ENCODE measurements at regions not wholly inside any gene's neighbourhood (a gene's known extent, or its start where the extent isn't known, plus 50 kb on each side); places are given as distances from the start of the nearest gene placed in this dataset.

DNA sequence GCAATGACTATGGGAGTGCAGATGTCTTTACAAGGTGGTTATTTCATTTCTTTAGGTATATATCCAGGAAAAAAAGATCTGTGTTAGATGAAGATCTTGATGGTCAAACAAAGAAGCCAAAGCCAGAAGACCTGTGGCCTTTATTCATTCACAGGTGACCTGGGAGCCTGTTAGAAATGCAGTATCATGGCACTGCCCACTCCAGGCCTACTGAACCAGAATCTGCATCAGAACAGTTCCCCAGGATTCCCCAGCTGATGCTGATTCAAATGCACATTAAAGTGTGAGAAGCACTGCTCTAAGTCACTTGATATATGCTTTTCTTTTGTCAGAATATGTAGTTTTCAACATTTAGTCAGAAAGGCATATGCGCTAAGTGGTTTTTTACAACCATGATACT lies 251.1 kb downstream of the IPMK start:
- H3K79me2 ChIP-seq (ENCODE audit: control insufficient read depth, insufficient read depth, low read length): no peaks in the 10 kb centered on the region
- no TSS peak for BruUV-seq (replicated peaks)
- H3K4me3 ChIP-seq: no peak overlapping the region
- RAD21 ChIA-PET (ENCODE audit: unreplicated experiment): no interaction called here
- 93% methylated on average over 1 of the region's 1 CpG for WGBS (ENCODE audit: insufficient coverage, insufficient replicate concordance, low lambda C conversion rate, missing lambda C conversion rate)
- H3K4me2 ChIP-seq (ENCODE audit: control insufficient read depth, insufficient read depth): no peak overlapping the region
- no peak for ATAC-seq
- TF ChIP-seq YBX1 (IDR thresholded peaks at IDR 0.05): no peak
- TF ChIP-seq, protein P1, sequence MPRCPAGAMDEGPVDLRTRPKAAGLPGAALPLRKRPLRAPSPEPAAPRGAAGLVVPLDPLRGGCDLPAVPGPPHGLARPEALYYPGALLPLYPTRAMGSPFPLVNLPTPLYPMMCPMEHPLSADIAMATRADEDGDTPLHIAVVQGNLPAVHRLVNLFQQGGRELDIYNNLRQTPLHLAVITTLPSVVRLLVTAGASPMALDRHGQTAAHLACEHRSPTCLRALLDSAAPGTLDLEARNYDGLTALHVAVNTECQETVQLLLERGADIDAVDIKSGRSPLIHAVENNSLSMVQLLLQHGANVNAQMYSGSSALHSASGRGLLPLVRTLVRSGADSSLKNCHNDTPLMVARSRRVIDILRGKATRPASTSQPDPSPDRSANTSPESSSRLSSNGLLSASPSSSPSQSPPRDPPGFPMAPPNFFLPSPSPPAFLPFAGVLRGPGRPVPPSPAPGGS (IDR thresholded peaks at IDR 0.05; ENCODE audit: borderline replicate concordance, insufficient read depth, low read depth, low read length, poor library complexity, severe bottlenecking): no peak
- TF ChIP-seq RELA (IDR thresholded peaks at IDR 0.05; ENCODE audit: borderline replicate concordance, partially characterized antibody): no peak
- no peak for TF ChIP-seq NFYA (IDR thresholded peaks at IDR 0.05; ENCODE audit: borderline replicate concordance, low read depth, low read length)
- TF ChIP-seq POLR2AphosphoS5 (IDR thresholded peaks at IDR 0.05; ENCODE audit: low read length): no peak
- H3K4me1 ChIP-seq (ENCODE audit: control insufficient read depth, insufficient read depth, low read length): no peaks in the 10 kb centered on the region
- H3K27me3 ChIP-seq (replicated peaks in 1 of 2; ENCODE audit: control insufficient read depth in 2 of 2, insufficient read depth in 2 of 2, low read length in 1 of 2): no peaks in the 10 kb centered on the region
- in situ Hi-C loops (cut with MboI) (no loop called here), intact Hi-C loops (cut with micrococcal nuclease; ENCODE audit: unreplicated experiment) (no loop called here)
- no peak overlapping the region for H3K9ac ChIP-seq (ENCODE audit: control insufficient read depth, insufficient read depth, low read length)
- CTCF ChIA-PET: no interaction called here
- no peaks in the 10 kb centered on the region for H3K36me3 ChIP-seq (ENCODE audit: control insufficient read depth in 2 of 2, insufficient read depth in 2 of 2, low read length in 1 of 2)
- H4K20me1 ChIP-seq (ENCODE audit: control insufficient read depth, insufficient read depth): no peaks in the 10 kb centered on the region
- FAIRE-seq: no peak
- DNase-seq (ENCODE audit: low read depth, low spot score): no peak
- SMC1A ChIA-PET (ENCODE audit: uncharacterized antibody, unreplicated experiment): no interaction called here
- H3K9me3 ChIP-seq (replicated peaks; ENCODE audit: control insufficient read depth, insufficient read depth, low read length): no peaks in the 10 kb centered on the region; the same call in 2 of the 3 replicates
- H3K27ac ChIP-seq (ENCODE audit: control insufficient read depth, insufficient read depth): no peak overlapping the region
- H2AFZ ChIP-seq (ENCODE audit: control insufficient read depth, low read depth, low read length): no peak overlapping the region
- POLR2A ChIA-PET: no interaction called here

DNA sequence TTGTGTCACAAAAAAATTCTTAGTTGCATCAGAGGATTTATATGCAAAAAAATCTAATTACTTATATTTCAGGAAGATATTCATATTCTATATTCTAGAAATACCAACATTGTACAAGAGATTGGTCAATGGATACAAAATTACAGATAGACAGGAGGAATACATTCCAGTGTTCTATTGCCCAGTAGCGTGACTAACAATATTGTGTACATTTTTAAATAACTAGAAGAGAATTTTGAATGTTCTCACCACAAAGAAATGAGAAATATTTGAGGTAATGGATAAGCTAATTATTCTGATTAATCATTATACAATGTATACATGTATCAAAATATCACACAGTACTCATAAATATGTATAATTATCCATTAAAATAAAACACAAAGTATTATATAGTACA lies 253.3 kb downstream of the IPMK start:
- Histone ChIP-seq H3K9ac (ENCODE audit: control insufficient read depth, insufficient read depth, low read length) (no peak overlapping the region), H3K36me3 (ENCODE audit: control insufficient read depth in 2 of 2, insufficient read depth in 2 of 2, low read length in 1 of 2) (no peaks in the 10 kb centered on the region), H3K27ac (ENCODE audit: control insufficient read depth, insufficient read depth) (no peak overlapping the region), H3K79me2 (ENCODE audit: control insufficient read depth, insufficient read depth, low read length) (no peaks in the 10 kb centered on the region), H4K20me1 (ENCODE audit: control insufficient read depth, insufficient read depth) (no peaks in the 10 kb centered on the region), H3K4me1 (ENCODE audit: control insufficient read depth, insufficient read depth, low read length) (no peaks in the 10 kb centered on the region), H3K4me2 (ENCODE audit: control insufficient read depth, insufficient read depth) (no peak overlapping the region), H3K9me3 (replicated peaks; ENCODE audit: control insufficient read depth, insufficient read depth, low read length) (no peaks in the 10 kb centered on the region), H2AFZ (ENCODE audit: control insufficient read depth, low read depth, low read length) (no peak overlapping the region), H3K27me3 (replicated peaks in 1 of 2; ENCODE audit: control insufficient read depth in 2 of 2, insufficient read depth in 2 of 2, low read length in 1 of 2) (no peaks in the 10 kb centered on the region), H3K4me3 (no peak overlapping the region)
- ATAC-seq: no peak
- ChIA-PET RAD21 (ENCODE audit: unreplicated experiment) (no interaction called here), CTCF (no interaction called here), SMC1A (ENCODE audit: uncharacterized antibody, unreplicated experiment) (no interaction called here), POLR2A (no interaction called here)
- DNase-seq (ENCODE audit: low read depth, low spot score): no peak
- no peak for FAIRE-seq
- BruUV-seq (replicated peaks): no TSS peak
- intact Hi-C loops (cut with micrococcal nuclease; ENCODE audit: unreplicated experiment) (no loop called here), in situ Hi-C loops (cut with MboI) (no loop called here)
- WGBS (ENCODE audit: insufficient coverage, insufficient replicate concordance, low lambda C conversion rate, missing lambda C conversion rate): 0% methylated on average over 1 of the region's 1 CpG
- no peak for TF ChIP-seq ZNF622 (IDR thresholded peaks at IDR 0.05)
- no peak for TF ChIP-seq KDM1A (IDR thresholded peaks at IDR 0.05; ENCODE audit: borderline replicate concordance)
- no peak for TF ChIP-seq POU2F2 (IDR thresholded peaks at IDR 0.05; ENCODE audit: borderline replicate concordance, low read depth, low read length)
- TF ChIP-seq HDAC2 (IDR thresholded peaks at IDR 0.05): no peak
- no peak for TF ChIP-seq MEF2A (IDR thresholded peaks at IDR 0.05; ENCODE audit: insufficient read depth, low read depth, low read length)
- TF ChIP-seq, protein P2, sequence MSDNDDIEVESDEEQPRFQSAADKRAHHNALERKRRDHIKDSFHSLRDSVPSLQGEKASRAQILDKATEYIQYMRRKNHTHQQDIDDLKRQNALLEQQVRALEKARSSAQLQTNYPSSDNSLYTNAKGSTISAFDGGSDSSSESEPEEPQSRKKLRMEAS (IDR thresholded peaks at IDR 0.05; ENCODE audit: low read depth, low read length): no peak
- no peak for TF ChIP-seq TAF1 (IDR thresholded peaks at IDR 0.05; ENCODE audit: borderline replicate concordance, low read depth, low read length)
- TF ChIP-seq, protein P3, sequence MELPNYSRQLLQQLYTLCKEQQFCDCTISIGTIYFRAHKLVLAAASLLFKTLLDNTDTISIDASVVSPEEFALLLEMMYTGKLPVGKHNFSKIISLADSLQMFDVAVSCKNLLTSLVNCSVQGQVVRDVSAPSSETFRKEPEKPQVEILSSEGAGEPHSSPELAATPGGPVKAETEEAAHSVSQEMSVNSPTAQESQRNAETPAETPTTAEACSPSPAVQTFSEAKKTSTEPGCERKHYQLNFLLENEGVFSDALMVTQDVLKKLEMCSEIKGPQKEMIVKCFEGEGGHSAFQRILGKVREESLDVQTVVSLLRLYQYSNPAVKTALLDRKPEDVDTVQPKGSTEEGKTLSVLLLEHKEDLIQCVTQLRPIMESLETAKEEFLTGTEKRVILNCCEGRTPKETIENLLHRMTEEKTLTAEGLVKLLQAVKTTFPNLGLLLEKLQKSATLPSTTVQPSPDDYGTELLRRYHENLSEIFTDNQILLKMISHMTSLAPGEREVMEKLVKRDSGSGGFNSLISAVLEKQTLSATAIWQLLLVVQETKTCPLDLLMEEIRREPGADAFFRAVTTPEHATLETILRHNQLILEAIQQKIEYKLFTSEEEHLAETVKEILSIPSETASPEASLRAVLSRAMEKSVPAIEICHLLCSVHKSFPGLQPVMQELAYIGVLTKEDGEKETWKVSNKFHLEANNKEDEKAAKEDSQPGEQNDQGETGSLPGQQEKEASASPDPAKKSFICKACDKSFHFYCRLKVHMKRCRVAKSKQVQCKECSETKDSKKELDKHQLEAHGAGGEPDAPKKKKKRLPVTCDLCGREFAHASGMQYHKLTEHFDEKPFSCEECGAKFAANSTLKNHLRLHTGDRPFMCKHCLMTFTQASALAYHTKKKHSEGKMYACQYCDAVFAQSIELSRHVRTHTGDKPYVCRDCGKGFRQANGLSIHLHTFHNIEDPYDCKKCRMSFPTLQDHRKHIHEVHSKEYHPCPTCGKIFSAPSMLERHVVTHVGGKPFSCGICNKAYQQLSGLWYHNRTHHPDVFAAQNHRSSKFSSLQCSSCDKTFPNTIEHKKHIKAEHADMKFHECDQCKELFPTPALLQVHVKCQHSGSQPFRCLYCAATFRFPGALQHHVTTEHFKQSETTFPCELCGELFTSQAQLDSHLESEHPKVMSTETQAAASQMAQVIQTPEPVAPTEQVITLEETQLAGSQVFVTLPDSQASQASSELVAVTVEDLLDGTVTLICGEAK (IDR thresholded peaks at IDR 0.05; ENCODE audit: borderline replicate concordance): no peak

Measured in GM12878 (cell line).